Upper lobe of left lung (tissue), 6 donors: ENCODE measurements at regions not wholly inside any gene's neighbourhood (a gene's known extent, or its start where the extent isn't known, plus 50 kb on each side); places are given as distances from the start of the nearest gene placed in this dataset.

ENCODE experiments used
- ATAC-seq, 2 donors: fragments of 200-7000 bp; cut with Tn5 transposase; one replicate each; pipeline ENCODE4 v1.9.1; 2022; ENCODE audit warnings: mild to moderate bottlenecking in 2 of 2, moderate library complexity in 2 of 2; ENCODE audit not compliant: low FRiP score in 2 of 2
- DNase-seq, 2 donors: peaks; one replicate each; pipeline ENCODE4 v3.0.0-alpha.2; 2019 to 2020
- H3K27ac ChIP-seq, 4 donors: fragments of 200-600 bp; sonication (generic); one replicate each; pipeline ENCODE4 v1.5.1; 2016 to 2019
- H3K27me3 ChIP-seq, 4 donors: fragments of 200-600 bp; sonication (generic); one replicate each; pipeline ENCODE4 v1.5.1; 2017 to 2019
- H3K36me3 ChIP-seq, 4 donors: fragments of 200-600 bp; sonication (generic); one replicate each; pipeline ENCODE4 v1.5.1; 2016 to 2019
- H3K4me1 ChIP-seq, 4 donors: fragments of 200-600 bp; sonication (generic); one replicate each; pipeline ENCODE4 v1.5.1; 2018 to 2019
- H3K4me3 ChIP-seq, 4 donors: fragments of 200-600 bp; sonication (generic); one replicate each; pipeline ENCODE4 v1.5.1; 2017 to 2019; ENCODE audit warnings: mild to moderate bottlenecking in 2 of 4, moderate library complexity in 1 of 4
- H3K9me3 ChIP-seq, 4 donors: fragments of 200-600 bp; sonication (generic); one replicate each; pipeline ENCODE4 v1.5.1; 2018 to 2019
- CTCF ChIP-seq, 6 experiments: fragments of 450-650 bp in 4 of 6; fragments of 200-600 bp in 2 of 6; sonication (generic) in 2 of 6; IDR thresholded peaks; one replicate each; pipeline ENCODE4 v1.5.1; 2016 to 2019; ENCODE audit warnings: antibody characterized with exemption in 6 of 6
- EP300 ChIP-seq, 4 donors: sonication (generic); formaldehyde crosslinking; IDR thresholded peaks; one replicate each; pipeline ENCODE4 v1.5.1; 2017; ENCODE audit warnings: antibody characterized with exemption in 4 of 4, control low read depth in 2 of 4
- POLR2A ChIP-seq, 4 donors: fragments of 450-650 bp; IDR thresholded peaks; one replicate each; pipeline ENCODE4 v1.5.1; 2016 to 2017; ENCODE audit warnings: antibody characterized with exemption in 4 of 4, mild to moderate bottlenecking in 2 of 4
- POLR2AphosphoS5 ChIP-seq, 2 donors: sonication (generic); formaldehyde crosslinking; IDR thresholded peaks; one replicate each; pipeline ENCODE4 v1.5.1; 2017; ENCODE audit warnings: antibody characterized with exemption in 2 of 2
- WGBS, 2 donors: methylation state at CpG; one replicate each; pipeline ENCODE4 v1.1.5; 2017 to 2018; 5-methylcytosine and 5-hydroxymethylcytosine counted together
- donor health status: DM: no; HTN: no; CAD: no; lungs with moderate emphysema.
- donor health status: DM: no; HTN: yes; CAD: no; lungs with severe emphysema.

- 85 to 93% methylated on average over 3 of the region's 3 CpGs for WGBS, 2 donors
- H3K27me3 ChIP-seq: no peaks in the 10 kb centered on the region
- H3K4me3 ChIP-seq: no peak overlapping the region
- ATAC-seq (no peak), DNase-seq (no peak)
- no peak overlapping the region for H3K27ac ChIP-seq
- H3K4me1 ChIP-seq: no peaks in the 10 kb centered on the region
- no peaks in the 10 kb centered on the region for H3K9me3 ChIP-seq
- TF ChIP-seq POLR2AphosphoS5 (IDR thresholded peaks at IDR 0.05) (no peak), EP300 (IDR thresholded peaks at IDR 0.05) (no peak), POLR2A (IDR thresholded peaks at IDR 0.05) (no peak), CTCF (IDR thresholded peaks at IDR 0.05) (no peak)
- no peaks in the 10 kb centered on the region for H3K36me3 ChIP-seq
Measured at GRCh38 chr5:74177961-74178360, 462.6 kb downstream of the ENC1 start.

- TF ChIP-seq EP300 (IDR thresholded peaks at IDR 0.05) (no peak), CTCF (IDR thresholded peaks at IDR 0.05) (no peak), POLR2A (IDR thresholded peaks at IDR 0.05) (no peak), POLR2AphosphoS5 (IDR thresholded peaks at IDR 0.05) (no peak)
- ATAC-seq: no peak
- 64 to 81% methylated on average over 1 of the region's 1 CpG for WGBS, 2 donors
- H3K27ac ChIP-seq: no peak overlapping the region
- no peak overlapping the region for H3K4me3 ChIP-seq
- H3K9me3 ChIP-seq: no peaks in the 10 kb centered on the region
- H3K36me3 ChIP-seq: no peaks in the 10 kb centered on the region
- H3K27me3 ChIP-seq: no peaks in the 10 kb centered on the region
- H3K4me1 ChIP-seq: no peaks in the 10 kb centered on the region
- no peak for DNase-seq
Measured at GRCh38 chr5:74174366-74174765, 466.2 kb downstream of the ENC1 start.

GRCh38 chr5:74173665-74174064 is 466.9 kb downstream of the ENC1 start:
- no peaks in the 10 kb centered on the region for H3K27me3 ChIP-seq
- H3K36me3 ChIP-seq: no peaks in the 10 kb centered on the region
- ATAC-seq: no peak
- no peaks in the 10 kb centered on the region for H3K4me1 ChIP-seq
- TF ChIP-seq EP300 (IDR thresholded peaks at IDR 0.05) (no peak), CTCF (IDR thresholded peaks at IDR 0.05) (no peak), POLR2AphosphoS5 (IDR thresholded peaks at IDR 0.05) (no peak), POLR2A (IDR thresholded peaks at IDR 0.05) (no peak)
- no peak for DNase-seq
- H3K27ac ChIP-seq: no peak overlapping the region
- no peak overlapping the region for H3K4me3 ChIP-seq
- 90% methylated on average over 7 of the region's 7 CpGs for WGBS, 2 donors
- no peaks in the 10 kb centered on the region for H3K9me3 ChIP-seq

- WGBS, 2 donors: 85% methylated on average over 7 of the region's 7 CpGs
- Histone ChIP-seq H3K36me3 (no peaks in the 10 kb centered on the region), H3K27ac (no peak overlapping the region), H3K4me1 (no peaks in the 10 kb centered on the region), H3K4me3 (no peak overlapping the region), H3K27me3 (no peaks in the 10 kb centered on the region), H3K9me3 (no peaks in the 10 kb centered on the region)
- DNase-seq (no peak), ATAC-seq (no peak)
- TF ChIP-seq POLR2AphosphoS5 (IDR thresholded peaks at IDR 0.05): no peak
- no peak for TF ChIP-seq EP300 (IDR thresholded peaks at IDR 0.05)
- TF ChIP-seq CTCF (IDR thresholded peaks at IDR 0.05): no peak
- no peak for TF ChIP-seq POLR2A (IDR thresholded peaks at IDR 0.05)
Measured at GRCh38 chr5:74173241-74173640, 467.3 kb downstream of the ENC1 start.

GRCh38 chr5:74169701-74170100 is 470.8 kb downstream of the ENC1 start:
- WGBS, 2 donors: 87 to 91% methylated on average over 2 of the region's 2 CpGs
- no peak for TF ChIP-seq POLR2AphosphoS5 (IDR thresholded peaks at IDR 0.05)
- TF ChIP-seq POLR2A (IDR thresholded peaks at IDR 0.05): no peak
- TF ChIP-seq CTCF (IDR thresholded peaks at IDR 0.05): no peak
- TF ChIP-seq EP300 (IDR thresholded peaks at IDR 0.05): no peak
- Histone ChIP-seq H3K4me3 (no peak overlapping the region), H3K36me3 (no peaks in the 10 kb centered on the region), H3K9me3 (no peaks in the 10 kb centered on the region), H3K27ac (no peak overlapping the region), H3K27me3 (no peaks in the 10 kb centered on the region), H3K4me1 (no peaks in the 10 kb centered on the region)
- no peak for DNase-seq
- no peak for ATAC-seq
